ENCODE measurements at regions not wholly inside any gene's neighbourhood (a gene's known extent, or its start where the extent isn't known, plus 50 kb on each side); places are given as distances from the start of the nearest gene placed in this dataset.

DNA sequence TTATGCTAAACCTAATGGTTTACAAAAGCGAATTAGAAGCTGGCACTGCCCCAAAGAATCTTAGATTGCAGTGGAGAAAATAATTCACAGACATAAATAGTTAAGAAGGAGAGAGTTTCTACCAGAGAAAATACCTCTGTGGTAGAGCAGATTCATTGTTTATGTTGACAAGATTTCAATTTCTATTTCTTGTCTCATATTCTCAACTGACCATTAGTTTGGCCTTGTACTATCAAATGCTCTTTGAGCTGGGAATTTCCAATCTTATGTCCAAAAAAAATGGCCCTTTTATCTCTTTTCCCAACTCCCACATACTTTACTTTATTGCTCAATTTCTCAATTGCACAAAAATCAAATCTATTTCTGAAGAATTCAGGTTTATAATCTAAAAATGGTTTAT, 804.1 kb upstream of the CITED2 start:
- TF ChIP-seq, protein P1, sequence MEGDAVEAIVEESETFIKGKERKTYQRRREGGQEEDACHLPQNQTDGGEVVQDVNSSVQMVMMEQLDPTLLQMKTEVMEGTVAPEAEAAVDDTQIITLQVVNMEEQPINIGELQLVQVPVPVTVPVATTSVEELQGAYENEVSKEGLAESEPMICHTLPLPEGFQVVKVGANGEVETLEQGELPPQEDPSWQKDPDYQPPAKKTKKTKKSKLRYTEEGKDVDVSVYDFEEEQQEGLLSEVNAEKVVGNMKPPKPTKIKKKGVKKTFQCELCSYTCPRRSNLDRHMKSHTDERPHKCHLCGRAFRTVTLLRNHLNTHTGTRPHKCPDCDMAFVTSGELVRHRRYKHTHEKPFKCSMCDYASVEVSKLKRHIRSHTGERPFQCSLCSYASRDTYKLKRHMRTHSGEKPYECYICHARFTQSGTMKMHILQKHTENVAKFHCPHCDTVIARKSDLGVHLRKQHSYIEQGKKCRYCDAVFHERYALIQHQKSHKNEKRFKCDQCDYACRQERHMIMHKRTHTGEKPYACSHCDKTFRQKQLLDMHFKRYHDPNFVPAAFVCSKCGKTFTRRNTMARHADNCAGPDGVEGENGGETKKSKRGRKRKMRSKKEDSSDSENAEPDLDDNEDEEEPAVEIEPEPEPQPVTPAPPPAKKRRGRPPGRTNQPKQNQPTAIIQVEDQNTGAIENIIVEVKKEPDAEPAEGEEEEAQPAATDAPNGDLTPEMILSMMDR (IDR thresholded peaks at IDR 0.05; ENCODE audit: insufficient read depth, low read length, severe bottlenecking): no peak
- Histone ChIP-seq H3K36me3 (ENCODE audit: control insufficient read depth, insufficient read depth, low read length) (no peaks in the 10 kb centered on the region), H3K27me3 (ENCODE audit: control insufficient read depth, insufficient read depth, low read length) (no peaks in the 10 kb centered on the region), H3K4me3 (ENCODE audit: low read depth, low read length) (no peak overlapping the region)
- DNase-seq (ENCODE audit: low read depth) (no peak), FAIRE-seq (no peak)

DNA sequence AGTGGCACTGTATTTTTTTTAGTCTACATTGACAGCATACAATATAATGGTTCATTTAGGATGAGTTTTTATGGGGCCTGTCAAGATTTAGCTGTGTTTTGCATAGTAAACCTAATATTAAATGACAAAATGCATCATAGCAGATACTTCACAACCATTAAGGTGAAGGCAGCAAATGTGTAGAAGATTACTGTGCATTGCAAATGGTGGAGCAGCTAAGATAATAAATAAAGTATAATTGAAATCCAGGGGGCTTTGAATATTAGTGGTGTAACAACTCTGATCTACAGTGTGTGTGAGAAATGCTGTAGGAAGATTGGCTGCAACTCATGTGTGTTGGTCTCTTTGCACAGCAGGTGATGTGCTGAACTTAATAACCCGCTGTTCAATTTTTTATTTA, 801.9 kb upstream of the CITED2 start:
- TF ChIP-seq, protein P1 (IDR thresholded peaks at IDR 0.05; ENCODE audit: insufficient read depth, low read length, severe bottlenecking): no peak
- Histone ChIP-seq H3K27me3 (ENCODE audit: control insufficient read depth, insufficient read depth, low read length) (no peaks in the 10 kb centered on the region), H3K4me3 (ENCODE audit: low read depth, low read length) (no peak overlapping the region), H3K36me3 (ENCODE audit: control insufficient read depth, insufficient read depth, low read length) (no peaks in the 10 kb centered on the region)
- FAIRE-seq (no peak), DNase-seq (ENCODE audit: low read depth) (no peak)

DNA sequence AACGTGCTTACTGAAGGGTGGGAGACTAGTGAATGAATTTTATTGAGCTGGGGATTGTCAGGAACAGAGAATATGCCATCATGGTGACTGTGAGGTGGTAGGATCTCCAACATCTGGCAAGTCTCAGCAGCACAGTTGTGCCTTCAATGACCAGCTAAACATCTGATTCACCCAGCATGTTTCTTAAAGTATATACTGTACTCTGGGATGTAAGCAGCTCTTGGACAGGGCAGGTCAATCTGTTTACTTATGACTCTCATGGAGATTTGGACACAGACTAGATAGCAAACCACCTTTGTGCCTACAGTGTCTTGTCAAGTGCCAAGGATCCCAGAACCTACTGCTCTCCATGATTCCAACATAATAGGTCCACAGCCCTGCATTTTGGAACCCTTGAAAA, 801.0 kb upstream of the CITED2 start:
- Histone ChIP-seq H3K36me3 (ENCODE audit: control insufficient read depth, insufficient read depth, low read length) (no peaks in the 10 kb centered on the region), H3K4me3 (ENCODE audit: low read depth, low read length) (no peak overlapping the region), H3K27me3 (ENCODE audit: control insufficient read depth, insufficient read depth, low read length) (no peaks in the 10 kb centered on the region)
- TF ChIP-seq, protein P1 (IDR thresholded peaks at IDR 0.05; ENCODE audit: insufficient read depth, low read length, severe bottlenecking): no peak
- FAIRE-seq: no peak
- DNase-seq (ENCODE audit: low read depth): peak; percentile 7

DNA sequence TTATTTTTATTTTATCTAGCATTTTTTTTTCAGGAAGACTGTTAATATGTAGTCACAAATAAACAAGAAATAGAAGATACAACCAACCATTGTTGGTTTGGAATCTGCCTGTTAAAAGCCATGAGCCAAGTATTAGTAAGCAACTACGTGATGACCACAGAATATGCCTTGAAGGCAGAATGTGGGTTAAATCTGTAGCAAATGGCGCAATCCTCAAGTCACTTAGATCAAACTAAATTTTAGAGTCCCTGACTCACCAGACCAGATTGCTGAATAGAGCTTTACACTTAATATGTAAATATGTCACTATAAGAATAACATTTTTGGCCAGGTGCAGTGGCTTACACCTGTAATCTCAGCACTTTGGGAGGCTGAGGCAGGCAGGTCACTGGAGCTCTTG, 800.1 kb upstream of the CITED2 start:
- no peak for FAIRE-seq
- peak; percentile 100 for DNase-seq (ENCODE audit: low read depth)

DNA sequence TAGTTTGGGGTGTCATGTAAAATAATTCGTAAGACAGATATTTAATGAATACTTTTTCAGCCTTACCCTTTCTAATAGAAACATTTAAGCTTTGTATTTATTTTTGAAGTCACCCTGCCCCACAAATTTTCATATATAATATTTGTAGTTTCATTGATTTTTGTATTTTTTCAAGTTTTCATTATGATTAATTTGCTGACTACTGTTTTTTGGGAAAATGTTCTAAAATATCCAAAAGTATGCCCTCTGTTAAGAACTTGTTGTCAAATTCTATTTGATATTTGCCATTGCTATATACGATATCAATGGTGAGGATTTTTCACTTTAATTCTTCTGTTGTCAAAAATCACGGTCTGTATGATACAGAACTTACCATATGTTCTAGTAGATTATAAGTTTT, 793.9 kb upstream of the CITED2 start:
- Histone ChIP-seq H3K27me3 (ENCODE audit: control insufficient read depth, insufficient read depth, low read length) (no peaks in the 10 kb centered on the region), H3K4me3 (ENCODE audit: low read depth, low read length) (no peak overlapping the region), H3K36me3 (ENCODE audit: control insufficient read depth, insufficient read depth, low read length) (no peaks in the 10 kb centered on the region)
- TF ChIP-seq, protein P1 (IDR thresholded peaks at IDR 0.05; ENCODE audit: insufficient read depth, low read length, severe bottlenecking): no peak
- DNase-seq (ENCODE audit: low read depth) (no peak), FAIRE-seq (no peak)

More for the DNA sequence above, 800.1 kb upstream of the CITED2 start:
- no peaks in the 10 kb centered on the region for H3K36me3 ChIP-seq (ENCODE audit: control insufficient read depth, insufficient read depth, low read length)
- TF ChIP-seq, protein P1 (IDR thresholded peaks at IDR 0.05; ENCODE audit: insufficient read depth, low read length, severe bottlenecking): no peak
- no peaks in the 10 kb centered on the region for H3K27me3 ChIP-seq (ENCODE audit: control insufficient read depth, insufficient read depth, low read length)
- no peak overlapping the region for H3K4me3 ChIP-seq (ENCODE audit: low read depth, low read length)

DNA sequence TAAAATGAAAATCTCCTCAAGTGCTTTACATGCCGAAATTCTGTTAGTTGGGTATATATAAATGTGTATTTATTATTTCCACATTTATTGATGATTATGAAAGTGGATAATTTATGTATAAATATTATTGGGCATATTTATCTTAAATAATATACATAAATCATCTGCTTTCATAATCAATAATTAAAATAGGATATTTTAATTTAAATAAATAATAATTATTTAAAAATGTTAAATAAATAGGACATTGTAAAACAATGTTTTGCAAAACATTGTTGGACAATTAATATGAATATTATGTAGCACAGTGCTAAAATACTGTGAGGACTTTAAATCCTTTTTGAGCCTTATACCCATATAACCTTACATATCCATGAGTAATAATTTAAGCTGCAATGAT, 786.5 kb upstream of the CITED2 start:
- H3K27me3 ChIP-seq (ENCODE audit: control insufficient read depth, insufficient read depth, low read length): no peaks in the 10 kb centered on the region
- no peak for DNase-seq (ENCODE audit: low read depth)
- TF ChIP-seq, protein P1 (IDR thresholded peaks at IDR 0.05; ENCODE audit: insufficient read depth, low read length, severe bottlenecking): no peak
- H3K36me3 ChIP-seq (ENCODE audit: control insufficient read depth, insufficient read depth, low read length): no peaks in the 10 kb centered on the region
- FAIRE-seq: no peak
- no peak overlapping the region for H3K4me3 ChIP-seq (ENCODE audit: low read depth, low read length)

All from bronchial epithelial cell (primary cell).